GM18498 (cell line): ENCODE measurements at regions not wholly inside any gene's neighbourhood (a gene's known extent, or its start where the extent isn't known, plus 50 kb on each side); places are given as distances from the start of the nearest gene placed in this dataset.
"Not testable (repeated sequence)": the region's sequence is repeated elsewhere in the genome, so short reads cannot be mapped to it uniquely, and the experiment has no call there.

ENCODE experiments used
- ATAC-seq: cut with Tn5 transposase; IDR thresholded peaks from one replicate; pipeline ENCODE4 v1.9.1; 2021; ENCODE audit warnings: mild to moderate bottlenecking, moderate library complexity; ENCODE audit not compliant: unreplicated experiment

GRCh38 chr9:1535051-1535450 is 480.1 kb upstream of the SMARCA2 start:
- ATAC-seq, result peak; percentile 72

- no peak for ATAC-seq
Observed at GRCh38 chr9:1535599-1535998, 479.5 kb upstream of the SMARCA2 start.

GRCh38 chr9:1536522-1537170 is 478.5 kb upstream of the SMARCA2 start:
- peak; percentile 69 for ATAC-seq

GRCh38 chr9:1538301-1538700 is 476.8 kb upstream of the SMARCA2 start:
- ATAC-seq, result no peak

- ATAC-seq, result no peak
Observed at GRCh38 chr9:1539216-1539615, 475.9 kb upstream of the SMARCA2 start.

GRCh38 chr9:1550636-1551035 is 464.5 kb upstream of the SMARCA2 start:
- ATAC-seq, result no peak

GRCh38 chr9:1554081-1555035 is 460.8 kb upstream of the SMARCA2 start:
- peak; percentile 84 for ATAC-seq

- ATAC-seq, result not testable (repeated sequence)
Observed at GRCh38 chr9:1558666-1559065, 456.5 kb upstream of the SMARCA2 start.

- no peak for ATAC-seq
Observed at GRCh38 chr9:1575939-1576338, 439.2 kb upstream of the SMARCA2 start.

GRCh38 chr9:1580215-1580614 is 434.9 kb upstream of the SMARCA2 start:
- ATAC-seq, result peak; percentile 86

GRCh38 chr9:1581926-1582325 is 433.2 kb upstream of the SMARCA2 start:
- ATAC-seq, result no peak

- no peak for ATAC-seq
Observed at GRCh38 chr9:1591310-1591709, 423.8 kb upstream of the SMARCA2 start.

- no peak for ATAC-seq
Observed at GRCh38 chr9:1598270-1598669, 416.9 kb upstream of the SMARCA2 start.

- ATAC-seq, result no peak
Observed at GRCh38 chr9:1599961-1600360, 415.2 kb upstream of the SMARCA2 start.

GRCh38 chr9:1604942-1605560 is 410.1 kb upstream of the SMARCA2 start:
- peak; percentile 86 for ATAC-seq

- ATAC-seq, result no peak
Observed at GRCh38 chr9:1606253-1606652, 408.9 kb upstream of the SMARCA2 start.

- ATAC-seq, result no peak
Observed at GRCh38 chr9:1612886-1613285, 402.3 kb upstream of the SMARCA2 start.

- no peak for ATAC-seq
Observed at GRCh38 chr9:1617419-1617818, 397.7 kb upstream of the SMARCA2 start.

- no peak for ATAC-seq
Observed at GRCh38 chr9:1619915-1620710, 395.0 kb upstream of the SMARCA2 start.

GRCh38 chr9:1637401-1637800 is 377.7 kb upstream of the SMARCA2 start:
- ATAC-seq, result no peak

GRCh38 chr9:1639166-1639565 is 376.0 kb upstream of the SMARCA2 start:
- no peak for ATAC-seq
